Activated T-helper 9 cell treated with anti-CD3 and anti-CD28 coated beads, Interleukin-2, amount 50 U/mL, for 16 hours (primary cell): ENCODE measurements at regions not wholly inside any gene's neighbourhood (a gene's known extent, or its start where the extent isn't known, plus 50 kb on each side); places are given as distances from the start of the nearest gene placed in this dataset.
"Not testable (repeated sequence)": the region's sequence is repeated elsewhere in the genome, so short reads cannot be mapped to it uniquely, and the experiment has no call there.

Experiments
- DNase-seq: peaks from one replicate; pipeline ENCODE4 v3.0.0-alpha.2; 2020; ENCODE audit warnings: low read depth

GRCh38 chr7:113710310-113711096 lies 208.3 kb downstream of the PPP1R3A start:
- no peak for DNase-seq

- DNase-seq = no peak
Observed at GRCh38 chr7:113705439-113705838, 213.4 kb downstream of the PPP1R3A start.

- DNase-seq = no peak
Observed at GRCh38 chr7:113698556-113699220, 220.1 kb downstream of the PPP1R3A start.

GRCh38 chr7:113694149-113694548 lies 224.7 kb downstream of the PPP1R3A start:
- no peak for DNase-seq

DNA sequence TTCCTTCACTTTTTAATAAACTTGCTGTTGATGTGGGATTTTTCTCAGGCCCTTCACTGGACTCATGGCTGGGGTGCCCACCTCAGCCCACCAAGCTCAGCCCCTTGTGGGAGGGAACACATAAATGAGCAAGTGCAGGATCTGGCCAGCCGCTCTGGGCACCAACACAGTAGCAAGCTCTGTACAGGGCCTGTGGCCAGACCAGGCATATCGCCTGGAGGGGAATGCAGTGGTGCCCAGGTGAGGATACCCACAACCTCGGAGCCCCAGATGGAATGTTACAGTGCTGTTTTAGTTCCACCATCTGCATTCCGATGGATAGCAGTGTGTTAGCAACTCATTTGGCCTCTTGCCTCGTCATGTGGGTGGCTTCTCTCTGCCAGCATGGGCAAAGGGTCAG lies 234.6 kb downstream of the PPP1R3A start:
- DNase-seq = no peak

DNA sequence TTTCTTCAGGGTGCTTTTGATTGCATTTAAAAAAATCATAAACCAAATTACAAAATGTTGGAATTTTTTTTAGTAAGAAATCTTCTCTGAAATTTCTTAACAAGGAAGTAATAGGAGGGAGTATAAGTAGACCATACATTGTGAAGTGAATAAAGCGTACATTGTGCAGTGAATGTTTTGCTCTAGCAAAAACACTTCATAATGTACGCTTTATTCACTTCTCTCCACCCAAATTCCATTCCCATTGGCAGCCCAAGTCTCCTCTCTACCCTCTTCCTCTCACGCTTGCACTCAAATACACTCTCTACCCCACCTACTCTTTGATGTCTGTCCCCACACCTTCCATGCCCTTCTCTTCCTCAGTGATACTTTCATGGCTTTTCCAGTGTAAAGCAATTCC lies 241.0 kb downstream of the PPP1R3A start:
- DNase-seq = no peak

GRCh38 chr7:113664867-113665266 lies 253.9 kb downstream of the PPP1R3A start:
- DNase-seq = no peak

DNA sequence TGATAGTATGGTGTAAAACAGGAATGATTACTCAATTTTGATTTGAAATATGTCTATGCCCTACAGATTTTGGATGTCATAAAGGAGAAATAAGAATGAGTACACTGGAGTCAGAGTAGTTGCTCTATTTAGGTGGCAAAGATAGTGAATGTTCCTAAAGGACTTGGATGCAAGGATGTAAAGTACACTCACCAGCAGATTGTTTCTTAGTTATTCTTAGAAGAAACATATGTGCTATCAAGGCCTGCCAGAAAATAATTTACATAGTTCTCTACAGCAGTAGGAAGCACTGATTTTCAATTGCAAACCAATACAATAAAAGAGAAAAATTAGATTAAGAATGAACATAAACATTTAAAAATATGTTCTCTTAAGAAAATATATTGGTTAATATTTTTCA lies 259.4 kb downstream of the PPP1R3A start:
- no peak for DNase-seq

DNA sequence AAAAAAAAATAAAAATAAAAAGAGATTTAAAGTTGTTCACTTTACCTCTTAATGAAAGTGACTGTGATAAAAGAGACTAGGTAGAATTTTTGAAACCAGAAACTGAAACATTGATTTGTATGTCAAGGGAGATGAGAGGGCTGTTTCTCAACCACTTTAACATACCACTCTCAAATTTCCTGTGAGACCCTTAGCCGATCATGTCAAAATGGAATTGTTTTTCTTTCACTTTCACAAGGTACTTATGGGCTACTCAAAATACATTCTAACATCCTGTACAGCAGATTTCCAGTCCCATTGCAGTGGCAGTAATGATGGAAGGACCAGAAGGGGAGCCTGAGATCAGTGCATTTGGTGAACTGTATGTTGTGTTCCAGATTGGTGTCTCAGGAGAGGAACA lies 261.2 kb downstream of the PPP1R3A start:
- DNase-seq = no peak

DNA sequence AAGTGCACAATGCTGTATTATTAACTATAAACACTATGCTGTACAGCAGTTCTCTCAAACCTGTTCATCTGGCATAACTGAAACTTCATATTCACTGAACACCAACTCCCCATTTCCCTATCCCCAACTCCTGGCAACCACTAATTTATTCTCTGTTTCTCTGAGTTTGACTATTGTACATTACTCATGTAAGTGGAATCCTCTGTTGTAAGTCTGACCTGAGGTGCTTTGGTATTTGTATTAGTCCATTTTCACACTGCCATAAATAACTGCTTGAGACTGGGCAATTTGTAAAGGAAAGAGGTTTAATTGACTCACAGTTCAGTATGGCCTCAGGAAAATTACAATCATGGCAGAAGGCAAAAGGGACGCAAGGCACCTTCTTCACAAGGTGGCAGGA lies 266.3 kb downstream of the PPP1R3A start:
- no peak for DNase-seq

- no peak for DNase-seq
Observed at GRCh38 chr7:113649556-113649955, 269.3 kb downstream of the PPP1R3A start.

GRCh38 chr7:113639221-113639620 lies 279.6 kb downstream of the PPP1R3A start:
- no peak for DNase-seq

- no peak for DNase-seq
Observed at GRCh38 chr7:113636727-113637421, 281.9 kb downstream of the PPP1R3A start.

- no peak for DNase-seq
Observed at GRCh38 chr7:113635492-113635891, 283.3 kb downstream of the PPP1R3A start.

- no peak for DNase-seq
Observed at GRCh38 chr7:113633073-113633472, 285.7 kb downstream of the PPP1R3A start.

DNA sequence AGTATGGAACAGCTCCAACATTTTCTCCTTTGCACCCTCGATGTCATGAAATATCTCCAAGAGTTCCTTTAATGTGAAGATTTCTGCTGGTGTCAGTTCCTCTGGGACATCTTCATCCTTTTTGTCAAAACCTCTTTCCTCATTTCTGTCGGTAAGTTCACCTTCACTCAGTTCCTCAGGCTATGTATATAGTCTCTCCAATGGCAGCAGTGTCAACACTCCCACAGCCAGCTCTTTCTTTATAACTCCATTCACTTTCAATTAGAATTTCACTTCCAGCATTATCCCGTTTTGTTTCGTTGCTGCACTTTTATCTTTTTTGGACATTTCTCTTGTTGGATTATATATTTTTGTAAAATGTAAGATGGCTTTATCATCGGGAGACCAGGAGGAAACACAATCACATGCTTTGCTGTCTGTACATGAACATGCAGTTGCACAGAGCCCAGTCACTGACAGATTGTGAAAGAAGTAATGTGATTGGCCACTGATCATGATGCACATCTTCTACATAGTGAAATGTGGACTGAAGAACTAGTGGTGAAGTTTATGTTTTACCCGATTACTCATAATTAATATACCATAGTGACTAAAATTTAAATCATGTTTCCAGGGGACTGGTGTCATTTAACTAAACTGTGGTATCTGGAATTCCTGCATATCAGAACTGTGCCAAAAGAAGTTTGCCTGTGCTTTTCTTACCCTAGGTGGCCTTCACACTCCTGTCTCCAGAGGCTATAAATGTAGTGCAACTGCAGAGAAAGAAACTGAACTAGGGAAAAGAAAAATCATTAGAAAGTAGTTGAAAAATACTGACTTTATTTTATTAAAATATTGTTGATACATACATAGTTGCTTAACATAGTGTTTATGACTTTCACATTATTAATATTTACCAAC lies 289.6 kb downstream of the PPP1R3A start:
- DNase-seq = no peak

DNA sequence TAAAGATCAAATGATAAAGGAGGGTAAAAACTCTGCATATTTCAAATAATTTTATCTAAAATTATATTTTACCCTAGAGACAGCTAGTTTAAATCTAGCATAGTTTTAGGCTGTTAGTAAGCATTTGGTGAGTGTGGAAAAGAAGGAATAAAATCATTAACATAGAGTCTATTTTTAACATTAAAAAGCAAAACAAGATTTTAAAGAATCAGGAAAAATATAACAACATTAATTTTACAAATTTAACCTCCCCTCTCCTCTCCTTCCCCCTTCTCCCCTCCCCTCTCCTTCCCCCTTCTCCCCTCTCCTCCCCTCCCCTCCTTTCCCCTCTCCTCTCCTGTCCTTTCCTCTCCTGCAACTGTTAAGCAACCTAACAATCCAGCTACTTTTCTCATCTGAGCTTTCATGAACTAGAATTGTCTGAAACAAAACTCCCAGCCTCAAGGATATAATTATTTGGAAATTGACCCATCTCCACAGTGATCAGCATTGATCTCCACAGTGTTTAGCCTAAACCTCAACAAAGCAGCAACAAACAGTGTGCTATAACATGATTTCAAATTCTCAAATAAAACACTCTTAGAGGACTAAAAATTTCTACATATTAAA lies 293.2 kb downstream of the PPP1R3A start:
- DNase-seq = no peak

DNA sequence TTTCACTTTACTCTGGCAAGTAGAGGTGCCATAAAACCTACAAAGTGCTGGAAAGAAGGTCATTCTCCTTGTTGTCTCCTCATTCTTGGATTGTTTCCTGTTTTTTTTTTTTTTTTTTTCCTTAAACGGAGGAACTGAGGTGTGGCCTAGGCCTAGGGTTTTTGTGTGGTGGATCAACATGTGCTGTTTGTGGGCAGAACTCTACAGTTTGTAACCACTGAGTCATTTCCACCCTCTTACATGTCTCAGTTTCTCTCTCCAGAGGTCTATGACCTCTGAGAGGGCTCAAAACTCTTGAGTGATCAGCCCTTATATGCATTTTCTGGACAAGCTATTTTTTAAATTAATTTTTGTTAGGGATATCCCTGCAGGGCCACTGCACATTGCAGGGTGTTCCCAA lies 296.0 kb downstream of the PPP1R3A start:
- no peak for DNase-seq

GRCh38 chr7:113610572-113610971 lies 308.2 kb downstream of the PPP1R3A start:
- no peak for DNase-seq

GRCh38 chr7:113608782-113609181 lies 310.0 kb downstream of the PPP1R3A start:
- DNase-seq = no peak

DNA sequence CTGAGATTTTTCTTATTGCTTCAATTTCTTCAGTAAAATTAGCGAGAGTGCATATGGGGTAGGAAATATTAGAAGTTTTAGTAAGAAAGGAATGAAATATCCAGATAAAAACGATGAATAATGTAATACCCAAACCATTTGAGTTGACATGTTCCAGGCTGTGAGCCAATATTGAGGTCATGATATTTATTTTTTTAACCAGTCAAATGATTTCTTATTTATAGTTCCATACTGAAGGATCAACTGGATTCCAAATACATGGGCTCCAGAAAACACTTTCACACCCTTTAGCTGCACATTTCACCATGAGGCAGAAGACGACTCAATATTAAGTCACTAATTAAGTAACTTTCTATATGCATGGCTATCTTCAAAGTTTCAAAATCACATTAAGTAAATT lies 312.5 kb downstream of the PPP1R3A start:
- DNase-seq = no peak

DNA sequence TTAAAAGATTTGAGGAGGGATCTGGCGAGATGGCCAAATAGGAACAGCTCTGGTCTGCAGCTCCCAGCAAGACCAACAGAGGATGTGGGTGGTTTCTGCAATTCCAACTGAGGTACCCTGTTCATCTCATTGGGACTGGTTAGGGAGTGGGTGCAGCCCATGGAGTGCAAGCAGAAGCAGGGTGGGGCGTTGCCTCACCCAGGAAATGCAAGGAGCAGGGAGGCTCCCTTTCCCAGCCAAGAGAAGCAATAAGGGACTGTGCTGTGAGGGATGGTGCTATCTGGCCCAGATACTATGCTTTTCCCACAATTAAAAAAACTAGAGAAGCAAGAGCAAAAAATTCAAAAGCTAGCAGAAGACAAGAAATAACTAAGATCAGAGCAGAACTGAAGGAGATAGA lies 318.4 kb downstream of the PPP1R3A start:
- DNase-seq = not testable (repeated sequence)
